ENCODE measurements at regions not wholly inside any gene's neighbourhood (a gene's known extent, or its start where the extent isn't known, plus 50 kb on each side); places are given as distances from the start of the nearest gene placed in this dataset.

- 2 to 43% (median 39%) methylated on average over 1 of the region's 1 CpG for WGBS, 4 donors
- DNase-seq, result peak in 1 of 5 donors; percentile 38
- Histone ChIP-seq H3K4me1 (no peaks in the 10 kb centered on the region), H3K4me3 (no peak overlapping the region), H3K27ac (no peak overlapping the region), H3K9me3 (no peaks in the 10 kb centered on the region), H3K27me3 (no peaks in the 10 kb centered on the region), H3K36me3 (no peaks in the 10 kb centered on the region)
- TF ChIP-seq POLR2A (IDR thresholded peaks at IDR 0.05), result no peak
- no peak for TF ChIP-seq CTCF (IDR thresholded peaks at IDR 0.05)
- no peak for ATAC-seq
- intact Hi-C loops (cut with DNase I), result loop anchor here in 2 of 10 donors (10.0 kb wide), 1 partner anchor 386 kb away; no protein-coding TSS in a partner anchor
These were observed 327.5 kb upstream of the TENM4 start for GRCh38 chr11:79768343-79768742.

- ATAC-seq, result peak in 1 of 4 donors; percentile 31
- Histone ChIP-seq H3K4me1 (no peaks in the 10 kb centered on the region), H3K27ac (no peak overlapping the region), H3K36me3 (no peaks in the 10 kb centered on the region), H3K4me3 (no peak overlapping the region), H3K27me3 (no peaks in the 10 kb centered on the region), H3K9me3 (no peaks in the 10 kb centered on the region)
- intact Hi-C loops (cut with DNase I), result loop anchor here (5.0 to 10.0 kb wide), 3 partner anchors 390 to 395 kb away; no protein-coding TSS in a partner anchor
- no peak for DNase-seq
- TF ChIP-seq CTCF (IDR thresholded peaks at IDR 0.05) (peak in 6 of 12 donors; percentile 13 to 46 (median 30)), POLR2A (IDR thresholded peaks at IDR 0.05) (no peak)
- 39 to 48% (median 41%) methylated on average over 3 of the region's 3 CpGs for whole genome bisulfite sequencing, 4 donors
These were observed 321.6 kb upstream of the TENM4 start for GRCh38 chr11:79762279-79762921.

- WGBS, 4 donors, result 47 to 79% (median 77%) methylated on average over 2 of the region's 2 CpGs
- Histone ChIP-seq H3K4me3 (no peak overlapping the region), H3K9me3 (peaks cover 0 to 3% (median 0%) of the 10 kb centered on the region in 12 donors), H3K36me3 (no peaks in the 10 kb centered on the region), H3K27me3 (no peaks in the 10 kb centered on the region), H3K4me1 (no peaks in the 10 kb centered on the region), H3K27ac (no peak overlapping the region)
- ATAC-seq (no peak), DNase-seq (no peak)
- intact Hi-C loops (cut with DNase I), result no loop called here
- no peak for TF ChIP-seq CTCF (IDR thresholded peaks at IDR 0.05)
- TF ChIP-seq POLR2A (IDR thresholded peaks at IDR 0.05), result no peak
These were observed 317.5 kb upstream of the TENM4 start for GRCh38 chr11:79758325-79758724.

GRCh38 chr11:79747406-79747805 is 306.6 kb upstream of the TENM4 start:
- H3K4me3 ChIP-seq, result no peak overlapping the region
- intact Hi-C loops (cut with DNase I), result no loop called here
- H3K27me3 ChIP-seq, result peaks cover 0 to 2% (median 0%) of the 10 kb centered on the region in 9 donors
- WGBS, 4 donors, result 90 to 100% (median 95%) methylated on average over 1 of the region's 1 CpG
- no peak for TF ChIP-seq POLR2A (IDR thresholded peaks at IDR 0.05)
- TF ChIP-seq CTCF (IDR thresholded peaks at IDR 0.05), result no peak
- DNase-seq (no peak), ATAC-seq (no peak)
- no peaks in the 10 kb centered on the region for H3K4me1 ChIP-seq
- H3K36me3 ChIP-seq, result no peaks in the 10 kb centered on the region
- H3K27ac ChIP-seq, result no peak overlapping the region
- H3K9me3 ChIP-seq, result no peaks in the 10 kb centered on the region

Measured in heart left ventricle (tissue), 16 donors.